PC-3 (cell line): ENCODE measurements at regions not wholly inside any gene's neighbourhood (a gene's known extent, or its start where the extent isn't known, plus 50 kb on each side); places are given as distances from the start of the nearest gene placed in this dataset.

ENCODE experiments used
- ATAC-seq: fragments of 200-7000 bp; cut with Tn5 transposase; 2 replicates; pipeline ENCODE4 v1.9.1; 2020; ENCODE audit warnings: mild to moderate bottlenecking, moderate library complexity
- BruUV-seq: library from RNA; stranded (reverse); fragments of 400-500 nt; replicated peaks from 2 replicates; lab custom pipeline; 2021; lab: Mats Ljungman, UMichigan
- CTCF ChIA-PET: fragments of 300-600 bp; sonication (Branson Sonifier 250); formaldehyde crosslinking; loops from one replicate; lab custom pipeline; 2022; ENCODE audit warnings: antibody characterized with exemption; lab: Charles Lee
- POLR2A ChIA-PET: fragments of 300-600 bp; sonication (Branson Sonifier 250); formaldehyde crosslinking; loops from one replicate; lab custom pipeline; 2022; ENCODE audit warnings: antibody characterized with exemption; ENCODE audit not compliant: unreplicated experiment; lab: Charles Lee
- DNase-seq: peaks from one replicate; pipeline ENCODE4 v3.0.0-alpha.2; 2015
- H2AFZ ChIP-seq: fragments of 300-600 bp; sonication (generic); 2 replicates; pipeline ENCODE4 v1.6.0; 2016; ENCODE audit warnings: antibody characterized with exemption, low read length
- H3F3A ChIP-seq: fragments of 300-600 bp; sonication (generic); one replicate; pipeline ENCODE4 v1.6.0; 2017; ENCODE audit warnings: antibody characterized with exemption, low read length, control low read depth, mild to moderate bottlenecking; ENCODE audit not compliant: unreplicated experiment
- H3K27ac ChIP-seq: fragments of 300-600 bp; sonication (generic); 2 replicates; pipeline ENCODE4 v1.5.1; 2016; ENCODE audit warnings: mild to moderate bottlenecking, low read length
- H3K27me3 ChIP-seq: fragments of 300-600 bp; sonication (generic); 2 replicates; pipeline ENCODE4 v1.6.1; 2016; ENCODE audit warnings: low read length, mixed read lengths
- H3K36me3 ChIP-seq: fragments of 300-600 bp; sonication (generic); 2 replicates; pipeline ENCODE4 v1.6.1; 2016; ENCODE audit warnings: low read depth, mixed run types, low read length, mixed read lengths
- H3K4me1 ChIP-seq: fragments of 300-600 bp; sonication (generic); 2 replicates; pipeline ENCODE4 v1.5.1; 2016; ENCODE audit warnings: low read length; ENCODE audit not compliant: insufficient read depth
- H3K4me2 ChIP-seq: fragments of 300-600 bp; sonication (generic); 2 replicates; pipeline ENCODE4 v1.6.0; 2016; ENCODE audit warnings: low read length
- H3K4me3 ChIP-seq: fragments of 300-600 bp; sonication (generic); 2 replicates; pipeline ENCODE4 v1.5.1; 2016; ENCODE audit warnings: mild to moderate bottlenecking, low read length, mixed read lengths
- H3K79me2 ChIP-seq: fragments of 300-600 bp; sonication (generic); 2 replicates; pipeline ENCODE4 v1.6.1; 2017; ENCODE audit warnings: low read length, mixed read lengths
- H3K9ac ChIP-seq: fragments of 300-600 bp; sonication (generic); 2 replicates; pipeline ENCODE4 v1.6.0; 2016; ENCODE audit warnings: mild to moderate bottlenecking, low read length
- H3K9me2 ChIP-seq: fragments of 300-600 bp; sonication (generic); replicated peaks from 2 replicates; pipeline ENCODE4 v1.6.1; 2016; ENCODE audit warnings: mixed run types, low read length, mixed read lengths
- H3K9me3 ChIP-seq: fragments of 300-600 bp; sonication (generic); 2 replicates; pipeline ENCODE4 v1.6.1; 2016; ENCODE audit warnings: low read length, mixed read lengths
- H4K20me1 ChIP-seq: fragments of 300-600 bp; sonication (generic); 2 replicates; pipeline ENCODE4 v1.6.1; 2016; ENCODE audit warnings: low read length, mixed read lengths
- CTCF ChIP-seq: fragments of 300-600 bp; sonication (generic); conservative IDR thresholded peaks from 2 replicates; pipeline ENCODE4 v1.5.1; 2017; ENCODE audit warnings: antibody characterized with exemption, low read depth, mild to moderate bottlenecking, low read length
- EZH2 ChIP-seq: fragments of 300-600 bp; sonication (generic); IDR thresholded peaks from one replicate; pipeline ENCODE4 v1.6.1; 2017; ENCODE audit warnings: antibody characterized with exemption, mild to moderate bottlenecking, low read length; ENCODE audit not compliant: unreplicated experiment
- EZH2phosphoT487 ChIP-seq: fragments of 300-600 bp; sonication (generic); IDR thresholded peaks from 2 replicates; pipeline ENCODE4 v1.6.1; 2018; ENCODE audit warnings: mild to moderate bottlenecking, antibody characterized with exemption, low read length, borderline replicate concordance
- intact Hi-C: fragments of 100-400 bp; cut with micrococcal nuclease; formaldehyde crosslinking; loops from 2 replicates; pipeline ENCODE4 v1.9.0; 2023

GRCh38 chr12:69119770-69120169 is 119.6 kb upstream of the CPSF6 start:
- H3K9ac ChIP-seq: no peak overlapping the region
- no peak for TF ChIP-seq CTCF
- H3K9me3 ChIP-seq: no peaks in the 10 kb centered on the region
- no peaks in the 10 kb centered on the region for H4K20me1 ChIP-seq
- no peak overlapping the region for H3K27ac ChIP-seq
- H3K27me3 ChIP-seq: no peaks in the 10 kb centered on the region
- ChIA-PET POLR2A (no interaction called here), CTCF (no interaction called here)
- no peak overlapping the region for H2AFZ ChIP-seq
- intact Hi-C loops: no loop called here
- H3K79me2 ChIP-seq: no peaks in the 10 kb centered on the region
- H3K4me3 ChIP-seq: no peak overlapping the region
- H3K36me3 ChIP-seq: no peaks in the 10 kb centered on the region
- no peaks in the 10 kb centered on the region for H3K4me1 ChIP-seq
- BruUV-seq: no TSS peak
- H3K9me2 ChIP-seq: no peaks in the 10 kb centered on the region
- no peak overlapping the region for H3K4me2 ChIP-seq
- DNase-seq: no peak
- no peak for ATAC-seq
- H3F3A ChIP-seq: no peaks in the 10 kb centered on the region

GRCh38 chr12:69120354-69120753 is 119.0 kb upstream of the CPSF6 start:
- no TSS peak for BruUV-seq
- H3K4me3 ChIP-seq: no peak overlapping the region
- ATAC-seq (no peak), DNase-seq (no peak)
- H3F3A ChIP-seq: no peaks in the 10 kb centered on the region
- no peak overlapping the region for H2AFZ ChIP-seq
- H3K27me3 ChIP-seq: no peaks in the 10 kb centered on the region
- H3K36me3 ChIP-seq: no peaks in the 10 kb centered on the region
- intact Hi-C loops: no loop called here
- no peaks in the 10 kb centered on the region for H3K79me2 ChIP-seq
- ChIA-PET CTCF (no interaction called here), POLR2A (no interaction called here)
- H3K4me1 ChIP-seq: no peaks in the 10 kb centered on the region
- no peaks in the 10 kb centered on the region for H3K9me2 ChIP-seq
- no peak overlapping the region for H3K9ac ChIP-seq
- H3K27ac ChIP-seq: no peak overlapping the region
- H3K9me3 ChIP-seq: no peaks in the 10 kb centered on the region
- H4K20me1 ChIP-seq: no peaks in the 10 kb centered on the region
- TF ChIP-seq EZH2 (no peak), EZH2phosphoT487 (no peak), CTCF (no peak)
- no peak overlapping the region for H3K4me2 ChIP-seq

GRCh38 chr12:69123311-69123710 is 116.1 kb upstream of the CPSF6 start:
- no peaks in the 10 kb centered on the region for H3K4me1 ChIP-seq
- no peak overlapping the region for H3K9ac ChIP-seq
- POLR2A ChIA-PET: no interaction called here
- H3K4me2 ChIP-seq: no peak overlapping the region
- H3K27me3 ChIP-seq: no peaks in the 10 kb centered on the region
- H3K4me3 ChIP-seq: no peak overlapping the region
- intact Hi-C loops: no loop called here
- H3K9me2 ChIP-seq: no peaks in the 10 kb centered on the region
- no peaks in the 10 kb centered on the region for H3F3A ChIP-seq
- no peaks in the 10 kb centered on the region for H3K9me3 ChIP-seq
- no peak overlapping the region for H2AFZ ChIP-seq
- CTCF ChIA-PET: no interaction called here
- BruUV-seq: no TSS peak
- ATAC-seq: no peak
- no peak for TF ChIP-seq EZH2
- no peak for TF ChIP-seq EZH2phosphoT487
- TF ChIP-seq CTCF: no peak
- H3K27ac ChIP-seq: no peak overlapping the region
- no peak for DNase-seq
- H3K36me3 ChIP-seq: no peaks in the 10 kb centered on the region
- no peaks in the 10 kb centered on the region for H4K20me1 ChIP-seq
- no peaks in the 10 kb centered on the region for H3K79me2 ChIP-seq
